ENCODE measurements at regions not wholly inside any gene's neighbourhood (a gene's known extent, or its start where the extent isn't known, plus 50 kb on each side); places are given as distances from the start of the nearest gene placed in this dataset.

DNA sequence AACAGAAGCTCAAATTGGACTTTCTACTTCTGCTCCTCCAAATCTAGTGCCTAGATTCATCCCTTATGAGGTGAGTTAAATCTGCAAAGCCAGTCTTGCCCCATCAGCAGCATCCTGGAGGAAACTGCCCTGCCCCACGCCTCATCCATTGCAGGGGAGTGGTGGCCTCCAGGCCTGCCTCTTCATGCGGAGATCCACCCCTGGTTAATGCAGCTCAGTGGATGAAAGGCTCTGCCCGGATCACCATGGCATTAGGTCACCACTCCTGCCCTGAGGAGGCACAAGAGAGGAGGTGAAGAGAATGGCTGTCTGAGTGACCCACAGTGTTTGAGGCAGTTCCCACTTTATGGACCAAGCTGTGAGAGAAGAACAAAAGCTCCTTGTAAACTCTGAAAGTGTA is 218.1 kb downstream of the C12orf75 start:
- H3K27me3 ChIP-seq (ENCODE audit: control insufficient read depth in 1 of 2, insufficient read depth in 2 of 2, low read length in 2 of 2): no peaks in the 10 kb centered on the region
- Mint-ChIP-seq H3K27me3 (peaks cover 5% of the 10 kb centered on the region), H3K4me3 (no peak overlapping the region), H3K4me1 (ENCODE audit: low read depth) (no peaks in the 10 kb centered on the region), H3K27ac (no peak overlapping the region), H3K9me3 (no peaks in the 10 kb centered on the region), H3K36me3 (ENCODE audit: low read depth) (no peaks in the 10 kb centered on the region)
- POLR2A ChIA-PET: no interaction called here
- DNase-seq: no peak
- no peak overlapping the region for H3K4me3 ChIP-seq (ENCODE audit: low read length)
- peaks cover 0 to 4% of the 10 kb centered on the region in 2 experiments for H3K9me3 ChIP-seq (ENCODE audit: control insufficient read depth in 1 of 2, insufficient read depth in 1 of 2, low read length in 2 of 2)
- ATAC-seq (ENCODE audit: poor library complexity): no peak
- no peak overlapping the region for H3K27ac ChIP-seq (ENCODE audit: low read depth in 1 of 2, low read length in 2 of 2)
- no peaks in the 10 kb centered on the region for H3K4me1 ChIP-seq (ENCODE audit: insufficient read depth, low read length)
- intact Hi-C loops (cut with DNase I, micrococcal nuclease): no loop called here
- CTCF ChIA-PET: no interaction called here
- no peaks in the 10 kb centered on the region for H3K36me3 ChIP-seq (ENCODE audit: insufficient read depth, low read length)
- TF ChIP-seq CTCF (IDR thresholded peaks at IDR 0.05): no peak

GRCh38 chr12:105552056-105552455 is 221.6 kb downstream of the C12orf75 start:
- intact Hi-C loops (cut with DNase I, micrococcal nuclease): no loop called here
- no peak overlapping the region for H3K4me3 Mint-ChIP-seq
- H3K27me3 Mint-ChIP-seq: peaks cover 5% of the 10 kb centered on the region
- ChIA-PET CTCF (no interaction called here), POLR2A (no interaction called here)
- Histone ChIP-seq H3K4me1 (ENCODE audit: insufficient read depth, low read length) (no peaks in the 10 kb centered on the region), H3K9me3 (ENCODE audit: control insufficient read depth in 1 of 2, insufficient read depth in 1 of 2, low read length in 2 of 2) (no peaks in the 10 kb centered on the region), H3K27ac (ENCODE audit: low read depth in 1 of 2, low read length in 2 of 2) (no peak overlapping the region), H3K27me3 (ENCODE audit: control insufficient read depth in 1 of 2, insufficient read depth in 2 of 2, low read length in 2 of 2) (no peaks in the 10 kb centered on the region), H3K36me3 (ENCODE audit: insufficient read depth, low read length) (no peaks in the 10 kb centered on the region), H3K4me3 (ENCODE audit: low read length) (no peak overlapping the region)
- no peak for ATAC-seq (ENCODE audit: poor library complexity)
- no peaks in the 10 kb centered on the region for H3K36me3 Mint-ChIP-seq (ENCODE audit: low read depth)
- H3K9me3 Mint-ChIP-seq: no peaks in the 10 kb centered on the region
- no peak overlapping the region for H3K27ac Mint-ChIP-seq
- TF ChIP-seq CTCF (IDR thresholded peaks at IDR 0.05): no peak
- no peaks in the 10 kb centered on the region for H3K4me1 Mint-ChIP-seq (ENCODE audit: low read depth)
- DNase-seq: no peak

- no peak overlapping the region for H3K27ac ChIP-seq (ENCODE audit: low read depth in 1 of 2, low read length in 2 of 2)
- ChIA-PET POLR2A (no interaction called here), CTCF (interaction anchor here (1.4 kb wide), 1 partner anchor 10 kb away, joined by 4 read pairs; no protein-coding TSS in a partner anchor)
- DNase-seq (no peak), ATAC-seq (ENCODE audit: poor library complexity) (no peak)
- Mint-ChIP-seq H3K9me3 (no peaks in the 10 kb centered on the region), H3K36me3 (ENCODE audit: low read depth) (no peaks in the 10 kb centered on the region), H3K27me3 (no peaks in the 10 kb centered on the region), H3K4me3 (no peak overlapping the region), H3K4me1 (ENCODE audit: low read depth) (no peaks in the 10 kb centered on the region), H3K27ac (no peak overlapping the region)
- H3K4me3 ChIP-seq (ENCODE audit: low read length): no peak overlapping the region
- intact Hi-C loops (cut with DNase I, micrococcal nuclease): no loop called here
- no peak for TF ChIP-seq CTCF (IDR thresholded peaks at IDR 0.05)
- no peaks in the 10 kb centered on the region for H3K36me3 ChIP-seq (ENCODE audit: insufficient read depth, low read length)
- H3K9me3 ChIP-seq (ENCODE audit: control insufficient read depth in 1 of 2, insufficient read depth in 1 of 2, low read length in 2 of 2): no peaks in the 10 kb centered on the region
- H3K4me1 ChIP-seq (ENCODE audit: insufficient read depth, low read length): no peaks in the 10 kb centered on the region
- H3K27me3 ChIP-seq (ENCODE audit: control insufficient read depth in 1 of 2, insufficient read depth in 2 of 2, low read length in 2 of 2): no peaks in the 10 kb centered on the region
These were observed 223.8 kb downstream of the C12orf75 start for GRCh38 chr12:105554223-105554678.

Data from CD4-positive, alpha-beta T cell (primary cell).